SK-N-SH (cell line): ENCODE measurements at regions not wholly inside any gene's neighbourhood (a gene's known extent, or its start where the extent isn't known, plus 50 kb on each side); places are given as distances from the start of the nearest gene placed in this dataset.

Experiments
- CTCF ChIA-PET: fragments of 300-600, 350-600 bp; formaldehyde crosslinking; extraction: SDS; loops from one replicate; lab custom pipeline; 2021; lab: Yijun Ruan, JAX
- POLR2A ChIA-PET: fragments of 350-600 bp; sonication (Branson Sonifier 250); formaldehyde crosslinking; extraction: SDS; loops from one replicate; lab custom pipeline; 2020; ENCODE audit warnings: antibody characterized with exemption, inconsistent platforms; lab: Yijun Ruan, JAX
- DNase-seq: peaks from one replicate; pipeline ENCODE4 v3.0.0; 2012
- H2AFZ ChIP-seq: fragments of 200-600 bp; sonication (generic); 2 replicates; pipeline ENCODE4 v1.8.1; 2016; ENCODE audit warnings: antibody characterized with exemption, mild to moderate bottlenecking, low read depth
- H3F3A ChIP-seq: fragments of 200-600 bp; sonication (generic); replicated peaks from 2 replicates; pipeline ENCODE3; 2016; ENCODE audit warnings: antibody characterized with exemption, mild to moderate bottlenecking; ENCODE audit not compliant: insufficient read depth
- H3K27ac ChIP-seq, 2 experiments: fragments of 200-500 bp in 1 of 2; fragments of 200-600 bp in 1 of 2; sonication (Bioruptor generic) in 1 of 2; sonication (generic), shearing (Covaris generic) in 1 of 2; 2 replicates each; pipeline versions ENCODE4 v1.5.1 to v1.6.1; 2014 to 2016; ENCODE audit warnings: low read depth in 2 of 2, inconsistent platforms in 1 of 2, low read length in 1 of 2, mild to moderate bottlenecking in 1 of 2, mixed read lengths in 1 of 2
- H3K27me3 ChIP-seq: fragments of 200-600 bp; sonication (generic), shearing (Covaris generic); 2 replicates; pipeline ENCODE4 v1.6.1; 2016; ENCODE audit warnings: mixed run types; ENCODE audit not compliant: insufficient read depth
- H3K36me3 ChIP-seq, 2 experiments: fragments of 200-500 bp in 1 of 2; fragments of 200-600 bp in 1 of 2; sonication (Bioruptor generic) in 1 of 2; sonication (generic) in 1 of 2; replicated peaks in 1 of 2; 2 replicates each; pipeline versions ENCODE3 to v1.5.1; 2014 to 2016; ENCODE audit warnings: low read length in 1 of 2, mild to moderate bottlenecking in 1 of 2; ENCODE audit not compliant: insufficient read depth in 2 of 2, control insufficient read depth in 1 of 2
- H3K4me1 ChIP-seq, 2 experiments: fragments of 200-500 bp in 1 of 2; fragments of 200-600 bp in 1 of 2; sonication (Bioruptor generic) in 1 of 2; sonication (generic), shearing (Covaris generic) in 1 of 2; 2 replicates each; pipeline versions ENCODE4 v1.5.1 to v1.6.1; 2014 to 2016; ENCODE audit warnings: low read depth in 1 of 2, low read length in 1 of 2, mixed run types in 1 of 2; ENCODE audit not compliant: insufficient read depth in 2 of 2, control insufficient read depth in 1 of 2
- H3K4me2 ChIP-seq: fragments of 200-600 bp; sonication (generic), shearing (Covaris generic); 2 replicates; pipeline ENCODE4 v1.6.1; 2017; ENCODE audit warnings: mixed run types
- H3K4me3 ChIP-seq, 2 experiments: fragments of 200-500 bp in 1 of 2; fragments of 200-600 bp in 1 of 2; sonication (Bioruptor generic) in 1 of 2; sonication (generic), shearing (Covaris generic) in 1 of 2; 2 replicates each; pipeline versions ENCODE4 v1.5.1 to v1.8.1; 2014 to 2016; ENCODE audit warnings: low read depth in 2 of 2, inconsistent platforms in 1 of 2, low read length in 1 of 2, mild to moderate bottlenecking in 1 of 2, mixed read lengths in 1 of 2, moderate library complexity in 1 of 2
- H3K79me2 ChIP-seq: fragments of 200-600 bp; sonication (generic); 2 replicates; pipeline ENCODE4 v1.8.1; 2017; ENCODE audit warnings: mild to moderate bottlenecking; ENCODE audit not compliant: insufficient read depth
- H3K9ac ChIP-seq: fragments of 200-600 bp; sonication (generic); 2 replicates; pipeline ENCODE4 v1.6.1; 2017; ENCODE audit warnings: mixed run types
- H3K9me2 ChIP-seq: fragments of 200-600 bp; sonication (generic); 2 replicates; pipeline ENCODE4 v1.6.1; 2017; ENCODE audit warnings: mixed run types
- H3K9me3 ChIP-seq: fragments of 200-600 bp; sonication (generic); 2 replicates; pipeline ENCODE4 v1.6.1; 2017; ENCODE audit warnings: mixed run types, mild to moderate bottlenecking, moderate library complexity
- H4K20me1 ChIP-seq: fragments of 200-600 bp; sonication (generic); 2 replicates; pipeline ENCODE4 v1.6.1; 2017; ENCODE audit warnings: mild to moderate bottlenecking, mixed run types; ENCODE audit not compliant: insufficient read depth
- FOSL2 ChIP-seq: IDR thresholded peaks from 2 replicates; pipeline ENCODE4 v1.4.0; 2012; ENCODE audit warnings: low read depth, mild to moderate bottlenecking, moderate library complexity, borderline replicate concordance
- JUND ChIP-seq: IDR thresholded peaks from 2 replicates; pipeline ENCODE4 v1.4.0; 2012
- MAX ChIP-seq: IDR thresholded peaks from 2 replicates; pipeline ENCODE4 v1.4.0; 2012; ENCODE audit warnings: low read depth
- MXI1 ChIP-seq: IDR thresholded peaks from 2 replicates; pipeline ENCODE4 v1.6.1; 2012; ENCODE audit warnings: mild to moderate bottlenecking, low read depth, low read length, improper control_type of control experiment
- NFIC ChIP-seq: IDR thresholded peaks from 2 replicates; pipeline ENCODE4 v1.4.0; 2012; ENCODE audit warnings: borderline replicate concordance
- NRF1 ChIP-seq: IDR thresholded peaks from 2 replicates; pipeline ENCODE4 v1.6.1; 2012; ENCODE audit warnings: low read depth, mild to moderate bottlenecking, low read length
- RAD21 ChIP-seq: IDR thresholded peaks from 2 replicates; pipeline ENCODE4 v1.6.1; 2012; ENCODE audit warnings: mild to moderate bottlenecking, low read length
- RFX5 ChIP-seq: IDR thresholded peaks from 2 replicates; pipeline ENCODE4 v1.6.1; 2012; ENCODE audit warnings: mild to moderate bottlenecking, improper control_type of control experiment, low read length
- SIN3A ChIP-seq: IDR thresholded peaks from 2 replicates; pipeline ENCODE4 v1.6.1; 2012; ENCODE audit warnings: low read depth, mild to moderate bottlenecking, low read length, moderate library complexity, borderline replicate concordance
- TCF12 ChIP-seq: IDR thresholded peaks from 2 replicates; pipeline ENCODE4 v1.4.0; 2012
- WGBS: methylation state at CpG from one replicate; pipeline ENCODE4 v1.1.6; 2017; ENCODE audit warnings: low lambda C conversion rate; 5-methylcytosine and 5-hydroxymethylcytosine counted together
- TF ChIP-seq, protein P1 (sequence below): IDR thresholded peaks from 2 replicates; pipeline ENCODE4 v1.6.1; 2012; ENCODE audit warnings: mild to moderate bottlenecking, low read depth, low read length, moderate library complexity
- TF ChIP-seq, protein P2 (sequence below): fragments of 200-600 bp; sonication (generic); IDR thresholded peaks from 2 replicates; pipeline ENCODE4 v1.6.1; 2017; ENCODE audit warnings: antibody characterized with exemption, mild to moderate bottlenecking, moderate library complexity
- TF ChIP-seq, protein P3 (sequence below): fragments of 150-350 bp; IDR thresholded peaks from 2 replicates; pipeline ENCODE4 v1.6.1; 2016; ENCODE audit warnings: mild to moderate bottlenecking, low read depth, low read length

- no peak overlapping the region for H3K4me2 ChIP-seq
- H2AFZ ChIP-seq, result no peak overlapping the region
- H3K9me2 ChIP-seq, result no peaks in the 10 kb centered on the region
- peaks cover 0 to 4% of the 10 kb centered on the region in 2 experiments; a peak in 2 of 4 replicates for H3K4me1 ChIP-seq
- no peaks in the 10 kb centered on the region for H3K9me3 ChIP-seq
- H3F3A ChIP-seq, result no peaks in the 10 kb centered on the region
- no peak for TF ChIP-seq FOSL2
- no peak for TF ChIP-seq JUND
- no peak for TF ChIP-seq TCF12
- TF ChIP-seq NRF1, result no peak
- TF ChIP-seq, protein P1, sequence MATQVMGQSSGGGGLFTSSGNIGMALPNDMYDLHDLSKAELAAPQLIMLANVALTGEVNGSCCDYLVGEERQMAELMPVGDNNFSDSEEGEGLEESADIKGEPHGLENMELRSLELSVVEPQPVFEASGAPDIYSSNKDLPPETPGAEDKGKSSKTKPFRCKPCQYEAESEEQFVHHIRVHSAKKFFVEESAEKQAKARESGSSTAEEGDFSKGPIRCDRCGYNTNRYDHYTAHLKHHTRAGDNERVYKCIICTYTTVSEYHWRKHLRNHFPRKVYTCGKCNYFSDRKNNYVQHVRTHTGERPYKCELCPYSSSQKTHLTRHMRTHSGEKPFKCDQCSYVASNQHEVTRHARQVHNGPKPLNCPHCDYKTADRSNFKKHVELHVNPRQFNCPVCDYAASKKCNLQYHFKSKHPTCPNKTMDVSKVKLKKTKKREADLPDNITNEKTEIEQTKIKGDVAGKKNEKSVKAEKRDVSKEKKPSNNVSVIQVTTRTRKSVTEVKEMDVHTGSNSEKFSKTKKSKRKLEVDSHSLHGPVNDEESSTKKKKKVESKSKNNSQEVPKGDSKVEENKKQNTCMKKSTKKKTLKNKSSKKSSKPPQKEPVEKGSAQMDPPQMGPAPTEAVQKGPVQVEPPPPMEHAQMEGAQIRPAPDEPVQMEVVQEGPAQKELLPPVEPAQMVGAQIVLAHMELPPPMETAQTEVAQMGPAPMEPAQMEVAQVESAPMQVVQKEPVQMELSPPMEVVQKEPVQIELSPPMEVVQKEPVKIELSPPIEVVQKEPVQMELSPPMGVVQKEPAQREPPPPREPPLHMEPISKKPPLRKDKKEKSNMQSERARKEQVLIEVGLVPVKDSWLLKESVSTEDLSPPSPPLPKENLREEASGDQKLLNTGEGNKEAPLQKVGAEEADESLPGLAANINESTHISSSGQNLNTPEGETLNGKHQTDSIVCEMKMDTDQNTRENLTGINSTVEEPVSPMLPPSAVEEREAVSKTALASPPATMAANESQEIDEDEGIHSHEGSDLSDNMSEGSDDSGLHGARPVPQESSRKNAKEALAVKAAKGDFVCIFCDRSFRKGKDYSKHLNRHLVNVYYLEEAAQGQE, result no peak
- no peak for TF ChIP-seq MAX
- TF ChIP-seq NFIC, result no peak
- TF ChIP-seq, protein P2, sequence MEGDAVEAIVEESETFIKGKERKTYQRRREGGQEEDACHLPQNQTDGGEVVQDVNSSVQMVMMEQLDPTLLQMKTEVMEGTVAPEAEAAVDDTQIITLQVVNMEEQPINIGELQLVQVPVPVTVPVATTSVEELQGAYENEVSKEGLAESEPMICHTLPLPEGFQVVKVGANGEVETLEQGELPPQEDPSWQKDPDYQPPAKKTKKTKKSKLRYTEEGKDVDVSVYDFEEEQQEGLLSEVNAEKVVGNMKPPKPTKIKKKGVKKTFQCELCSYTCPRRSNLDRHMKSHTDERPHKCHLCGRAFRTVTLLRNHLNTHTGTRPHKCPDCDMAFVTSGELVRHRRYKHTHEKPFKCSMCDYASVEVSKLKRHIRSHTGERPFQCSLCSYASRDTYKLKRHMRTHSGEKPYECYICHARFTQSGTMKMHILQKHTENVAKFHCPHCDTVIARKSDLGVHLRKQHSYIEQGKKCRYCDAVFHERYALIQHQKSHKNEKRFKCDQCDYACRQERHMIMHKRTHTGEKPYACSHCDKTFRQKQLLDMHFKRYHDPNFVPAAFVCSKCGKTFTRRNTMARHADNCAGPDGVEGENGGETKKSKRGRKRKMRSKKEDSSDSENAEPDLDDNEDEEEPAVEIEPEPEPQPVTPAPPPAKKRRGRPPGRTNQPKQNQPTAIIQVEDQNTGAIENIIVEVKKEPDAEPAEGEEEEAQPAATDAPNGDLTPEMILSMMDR, result no peak
- TF ChIP-seq RFX5, result no peak
- no peak for TF ChIP-seq SIN3A
- TF ChIP-seq, protein P3, sequence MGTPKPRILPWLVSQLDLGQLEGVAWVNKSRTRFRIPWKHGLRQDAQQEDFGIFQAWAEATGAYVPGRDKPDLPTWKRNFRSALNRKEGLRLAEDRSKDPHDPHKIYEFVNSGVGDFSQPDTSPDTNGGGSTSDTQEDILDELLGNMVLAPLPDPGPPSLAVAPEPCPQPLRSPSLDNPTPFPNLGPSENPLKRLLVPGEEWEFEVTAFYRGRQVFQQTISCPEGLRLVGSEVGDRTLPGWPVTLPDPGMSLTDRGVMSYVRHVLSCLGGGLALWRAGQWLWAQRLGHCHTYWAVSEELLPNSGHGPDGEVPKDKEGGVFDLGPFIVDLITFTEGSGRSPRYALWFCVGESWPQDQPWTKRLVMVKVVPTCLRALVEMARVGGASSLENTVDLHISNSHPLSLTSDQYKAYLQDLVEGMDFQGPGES, result no peak
- no peak for TF ChIP-seq MXI1
- TF ChIP-seq RAD21, result no peak
- H3K9ac ChIP-seq, result no peak overlapping the region
- WGBS, result 79% methylated on average over 6 of the region's 6 CpGs
- ChIA-PET CTCF (no interaction called here), POLR2A (no interaction called here)
- no peaks in the 10 kb centered on the region for H3K79me2 ChIP-seq
- DNase-seq, result no peak
- H3K27ac ChIP-seq, result no peak overlapping the region
- H3K36me3 ChIP-seq, result no peaks in the 10 kb centered on the region
- no peak overlapping the region for H3K4me3 ChIP-seq
- no peaks in the 10 kb centered on the region for H3K27me3 ChIP-seq
- H4K20me1 ChIP-seq, result no peaks in the 10 kb centered on the region
These were observed 1271.6 kb upstream of the SORCS1 start for GRCh38 chr10:108436096-108436495.
